NCI-H510A treated with DMSO at 0.1 percent for 48 hours (cell line): ENCODE measurements at regions not wholly inside any gene's neighbourhood (a gene's known extent, or its start where the extent isn't known, plus 50 kb on each side); places are given as distances from the start of the nearest gene placed in this dataset.
"Not testable (repeated sequence)": the region's sequence is repeated elsewhere in the genome, so short reads cannot be mapped to it uniquely, and the experiment has no call there.

Source experiments
- DNase-seq: peaks from one replicate; lab custom pipeline; 2025; lab: John Stamatoyannopoulos, UW

- DNase-seq: no peak
These were observed 341.0 kb downstream of the EIPR1 start for GRCh38 chr2:3036432-3037125.

DNA sequence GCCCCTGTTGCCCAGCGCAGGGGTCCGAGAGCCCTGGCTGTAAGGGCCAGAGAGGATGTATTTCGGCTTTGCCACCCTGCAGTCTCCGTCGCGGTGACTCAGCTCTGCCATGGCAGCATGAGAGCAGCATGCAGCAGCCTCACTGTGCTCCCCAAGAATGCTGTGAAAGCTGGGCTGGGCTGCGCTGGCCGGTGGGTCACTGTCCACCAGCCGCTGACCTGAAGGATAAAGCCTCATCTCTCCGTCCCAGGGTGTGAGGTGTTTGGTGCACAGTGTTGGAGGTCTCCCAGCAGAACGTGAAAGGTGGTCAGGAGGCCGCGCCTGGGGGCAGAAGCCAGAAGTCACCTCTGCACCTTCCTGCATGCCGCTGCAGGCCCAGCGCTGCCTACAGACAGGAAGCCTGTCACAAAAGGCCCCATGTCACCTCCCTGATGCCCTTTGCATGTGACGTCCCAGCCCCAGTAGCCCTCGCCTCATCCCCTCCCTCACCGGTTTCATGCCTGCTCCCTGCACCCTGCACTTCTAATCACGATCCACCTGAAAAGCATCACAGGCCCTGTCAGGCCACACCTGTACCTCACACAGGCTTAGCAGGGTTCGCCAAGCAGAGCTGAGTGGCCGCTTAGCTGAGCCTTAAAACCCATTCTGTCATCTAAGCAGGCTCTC, 342.1 kb downstream of the EIPR1 start:
- DNase-seq: no peak

- no peak for DNase-seq
These were observed 342.8 kb downstream of the EIPR1 start for GRCh38 chr2:3034856-3035255.

GRCh38 chr2:3034396-3034795, 343.2 kb downstream of the EIPR1 start:
- peak; percentile 30 for DNase-seq

GRCh38 chr2:3033315-3033714, 344.3 kb downstream of the EIPR1 start:
- DNase-seq: no peak

DNA sequence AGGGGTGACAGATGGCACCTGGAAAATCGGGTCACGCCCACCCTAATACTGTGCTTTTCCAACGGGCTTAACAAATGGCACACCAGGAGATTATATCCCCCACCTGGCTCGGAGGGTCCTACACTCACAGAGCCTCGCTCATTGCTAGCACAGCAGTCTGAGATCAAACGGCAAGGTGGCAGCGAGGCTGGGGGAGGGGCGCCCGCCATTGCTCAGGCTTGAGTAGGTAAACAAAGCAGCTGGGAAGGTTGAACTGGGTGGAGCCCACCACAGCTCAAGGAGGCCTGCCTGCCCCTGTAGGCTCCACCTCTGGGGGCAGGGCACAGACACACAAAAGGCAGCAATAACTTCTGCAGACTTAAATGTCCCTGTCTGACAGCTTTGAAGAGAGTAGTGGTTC, 346.8 kb downstream of the EIPR1 start:
- not testable (repeated sequence) for DNase-seq

- DNase-seq: no peak
These were observed 351.6 kb downstream of the EIPR1 start for GRCh38 chr2:3025984-3026383.

GRCh38 chr2:3025261-3025660, 352.4 kb downstream of the EIPR1 start:
- DNase-seq: peak; percentile 66

DNA sequence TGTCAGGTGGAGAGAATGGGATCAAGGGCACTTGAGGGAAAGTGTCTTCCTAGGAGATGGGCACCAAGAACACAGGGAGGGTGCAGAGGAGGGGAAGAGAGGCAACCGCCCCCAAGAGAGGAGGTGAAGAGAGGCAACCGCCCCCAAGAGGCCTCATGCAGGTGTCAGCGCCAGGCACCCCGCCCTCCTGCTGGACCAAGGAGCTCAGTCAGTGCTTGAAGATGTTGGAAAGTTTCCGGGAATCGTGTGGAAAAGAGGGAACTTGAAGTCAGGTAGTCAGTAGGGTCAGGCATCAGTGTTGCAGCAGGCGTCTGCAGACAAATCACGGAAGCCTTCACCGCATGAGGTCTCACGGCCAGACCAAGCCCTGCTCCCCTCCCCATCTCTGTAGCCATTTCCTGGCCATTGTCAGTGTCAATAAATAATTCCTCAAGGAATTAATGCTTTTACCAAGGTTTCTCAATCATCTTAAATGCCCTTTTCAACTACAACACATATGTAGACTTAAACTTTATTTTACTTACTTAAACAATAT, 353.1 kb downstream of the EIPR1 start:
- DNase-seq: peak; percentile 34

- DNase-seq: no peak
These were observed 354.1 kb downstream of the EIPR1 start for GRCh38 chr2:3023531-3023930.

DNA sequence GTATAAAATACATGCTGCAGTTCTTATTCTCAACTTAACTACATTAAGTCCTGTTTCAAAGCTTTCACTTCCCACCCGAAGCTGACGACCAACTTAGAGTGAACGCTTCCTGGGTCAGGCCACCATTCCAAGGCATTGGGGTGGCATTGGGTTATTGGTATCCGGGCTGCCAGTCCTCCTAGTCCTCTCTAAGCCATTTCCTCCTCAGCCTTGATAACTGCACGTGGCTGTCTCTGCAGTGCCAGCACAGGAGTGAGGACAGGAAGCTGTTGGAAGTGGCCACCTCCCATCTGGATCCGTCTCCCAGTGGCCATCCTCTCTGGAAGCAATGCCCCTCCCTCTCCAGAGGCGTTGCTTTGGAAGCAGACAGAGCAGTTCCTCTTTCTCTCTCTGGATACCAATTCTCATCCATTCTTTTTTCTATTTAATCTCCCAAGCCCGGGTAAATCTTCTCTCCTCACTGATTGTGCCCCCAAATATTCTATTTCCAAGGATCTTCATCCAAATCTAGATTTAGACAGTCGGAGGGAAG, 354.7 kb downstream of the EIPR1 start:
- DNase-seq: no peak

GRCh38 chr2:3021720-3022119, 355.9 kb downstream of the EIPR1 start:
- DNase-seq: no peak

- no peak for DNase-seq
These were observed 367.6 kb downstream of the EIPR1 start for GRCh38 chr2:3010001-3010400.

GRCh38 chr2:3009483-3009882, 368.1 kb downstream of the EIPR1 start:
- no peak for DNase-seq

- DNase-seq: no peak
These were observed 368.6 kb downstream of the EIPR1 start for GRCh38 chr2:3009005-3009404.

GRCh38 chr2:3008561-3008960, 369.1 kb downstream of the EIPR1 start:
- DNase-seq: no peak

GRCh38 chr2:3007135-3007534, 370.5 kb downstream of the EIPR1 start:
- no peak for DNase-seq

DNA sequence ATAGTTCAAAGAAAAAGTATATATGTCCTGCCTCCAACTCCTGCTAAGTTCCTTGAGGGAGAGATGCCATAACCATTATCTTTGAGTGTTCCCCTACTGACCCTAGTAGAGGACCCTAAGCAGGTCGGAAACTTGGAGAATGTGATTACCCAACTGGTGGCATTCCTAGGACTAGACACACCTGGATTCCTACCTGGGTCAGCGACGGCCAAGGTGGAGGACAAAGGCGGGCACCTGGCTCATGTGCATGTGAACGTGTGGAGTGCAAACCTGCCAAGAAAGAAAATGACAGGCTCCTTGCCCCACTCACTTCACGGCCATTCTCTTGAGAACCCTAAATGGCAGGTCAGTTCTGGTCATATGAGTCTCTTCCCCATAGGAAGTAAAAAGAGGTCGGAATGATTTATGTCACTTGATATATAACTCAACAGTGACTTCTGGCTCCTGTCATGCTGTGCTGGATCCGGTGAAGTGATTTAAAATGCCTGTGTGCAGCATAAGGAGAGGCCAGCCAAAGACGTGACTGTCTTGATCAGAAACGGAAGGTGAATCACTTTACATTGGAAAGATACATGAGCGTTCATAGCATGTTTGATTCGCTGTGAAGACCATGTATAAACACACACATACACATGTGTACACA, 371.6 kb downstream of the EIPR1 start:
- no peak for DNase-seq

- peak; percentile 26 for DNase-seq
These were observed 375.7 kb downstream of the EIPR1 start for GRCh38 chr2:3001615-3002560.

- no peak for DNase-seq
These were observed 376.6 kb downstream of the EIPR1 start for GRCh38 chr2:3000968-3001367.

- no peak for DNase-seq
These were observed 377.5 kb downstream of the EIPR1 start for GRCh38 chr2:3000125-3000524.

GRCh38 chr2:2998971-2999370, 378.6 kb downstream of the EIPR1 start:
- DNase-seq: no peak
